Body of pancreas (tissue), 4 donors: ENCODE measurements at regions not wholly inside any gene's neighbourhood (a gene's known extent, or its start where the extent isn't known, plus 50 kb on each side); places are given as distances from the start of the nearest gene placed in this dataset.

Experiments used
- POLR2A ChIP-seq, 3 donors: fragments of 450-650 bp; IDR thresholded peaks; one replicate each; pipeline ENCODE4 v1.6.1; 2016; ENCODE audit warnings: antibody characterized with exemption in 3 of 3, mild to moderate bottlenecking in 2 of 3
- TF ChIP-seq, protein P1 (sequence below), 7 experiments: fragments of 450-650 bp in 4 of 7; fragments of 200-600 bp in 3 of 7; sonication (generic) in 3 of 7; IDR thresholded peaks; one replicate each; pipeline ENCODE4 v1.5.1; 2016 to 2019; ENCODE audit warnings: antibody characterized with exemption in 7 of 7

- TF ChIP-seq, protein P1, sequence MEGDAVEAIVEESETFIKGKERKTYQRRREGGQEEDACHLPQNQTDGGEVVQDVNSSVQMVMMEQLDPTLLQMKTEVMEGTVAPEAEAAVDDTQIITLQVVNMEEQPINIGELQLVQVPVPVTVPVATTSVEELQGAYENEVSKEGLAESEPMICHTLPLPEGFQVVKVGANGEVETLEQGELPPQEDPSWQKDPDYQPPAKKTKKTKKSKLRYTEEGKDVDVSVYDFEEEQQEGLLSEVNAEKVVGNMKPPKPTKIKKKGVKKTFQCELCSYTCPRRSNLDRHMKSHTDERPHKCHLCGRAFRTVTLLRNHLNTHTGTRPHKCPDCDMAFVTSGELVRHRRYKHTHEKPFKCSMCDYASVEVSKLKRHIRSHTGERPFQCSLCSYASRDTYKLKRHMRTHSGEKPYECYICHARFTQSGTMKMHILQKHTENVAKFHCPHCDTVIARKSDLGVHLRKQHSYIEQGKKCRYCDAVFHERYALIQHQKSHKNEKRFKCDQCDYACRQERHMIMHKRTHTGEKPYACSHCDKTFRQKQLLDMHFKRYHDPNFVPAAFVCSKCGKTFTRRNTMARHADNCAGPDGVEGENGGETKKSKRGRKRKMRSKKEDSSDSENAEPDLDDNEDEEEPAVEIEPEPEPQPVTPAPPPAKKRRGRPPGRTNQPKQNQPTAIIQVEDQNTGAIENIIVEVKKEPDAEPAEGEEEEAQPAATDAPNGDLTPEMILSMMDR (IDR thresholded peaks at IDR 0.05), result no peak
- TF ChIP-seq POLR2A (IDR thresholded peaks at IDR 0.05), result no peak
Observed at GRCh38 chr9:103615994-103616393, 478.1 kb upstream of the SMC2 start.
